Fibroblast of lung (primary cell): ENCODE measurements at regions not wholly inside any gene's neighbourhood (a gene's known extent, or its start where the extent isn't known, plus 50 kb on each side); places are given as distances from the start of the nearest gene placed in this dataset.

Experiments used
- CTCF ChIP-seq, 2 donors: IDR thresholded peaks in 1 of 2; conservative IDR thresholded peaks in 1 of 2; 1 replicate in 1 of 2; 2 replicates in 1 of 2; pipeline ENCODE4 v1.5.1; 2011 to 2012; ENCODE audit warnings: low read length in 2 of 2, control low read depth in 1 of 2, inconsistent platforms in 1 of 2, low read depth in 1 of 2, mild to moderate bottlenecking in 1 of 2
- EZH2 ChIP-seq: IDR thresholded peaks from 2 replicates; pipeline ENCODE4 v1.5.1; 2012; ENCODE audit warnings: low read length, control low read depth, mild to moderate bottlenecking; ENCODE audit errors: missing control alignments

DNA sequence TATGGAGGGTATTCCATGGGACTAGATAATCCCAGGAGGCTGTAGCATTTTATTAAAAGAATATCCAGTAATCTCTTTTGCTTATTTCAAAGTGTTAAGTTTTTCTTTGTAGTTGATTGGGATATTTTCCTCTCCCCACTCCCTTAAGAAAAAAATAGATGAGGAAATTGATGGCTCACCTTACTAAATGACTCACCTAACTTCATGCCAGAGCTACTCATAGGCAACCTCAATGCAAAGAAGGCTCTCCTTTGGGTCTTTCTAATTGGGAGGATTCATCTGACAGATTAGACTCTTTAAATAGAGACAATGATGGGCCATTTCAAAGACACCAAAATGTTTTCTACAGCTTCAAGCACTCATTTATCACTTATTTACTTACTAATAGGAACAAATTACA lies 528.5 kb upstream of the BTBD3 start:
- TF ChIP-seq CTCF (conservative IDR thresholded peaks at IDR 0.05 in 1 of 2, IDR thresholded peaks at IDR 0.05 in 1 of 2; ENCODE audit: low read depth in 1 of 2, low read length in 2 of 2), result no peak
- TF ChIP-seq EZH2, result no peak
